Left forelimb (tissue), 1 donor: ENCODE measurements at regions not wholly inside any gene's neighbourhood (a gene's known extent, or its start where the extent isn't known, plus 50 kb on each side); places are given as distances from the start of the nearest gene placed in this dataset.

ENCODE experiments used
- DNase-seq: peaks from one replicate; pipeline ENCODE4 v3.0.0-alpha.2; 2018; ENCODE audit warnings: low spot score

GRCh38 chr16:51592001-51592501, 441.0 kb upstream of the SALL1 start:
- no peak for DNase-seq

GRCh38 chr16:51591480-51591879, 440.4 kb upstream of the SALL1 start:
- DNase-seq, result no peak

- DNase-seq, result no peak
Observed at GRCh38 chr16:51579652-51580360, 428.7 kb upstream of the SALL1 start.

- no peak for DNase-seq
Observed at GRCh38 chr16:51577621-51578303, 426.7 kb upstream of the SALL1 start.

GRCh38 chr16:51576498-51577195, 425.6 kb upstream of the SALL1 start:
- DNase-seq, result no peak

- DNase-seq, result no peak
Observed at GRCh38 chr16:51573191-51573590, 422.1 kb upstream of the SALL1 start.

- no peak for DNase-seq
Observed at GRCh38 chr16:51569203-51569931, 418.3 kb upstream of the SALL1 start.

- DNase-seq, result no peak
Observed at GRCh38 chr16:51567911-51568310, 416.8 kb upstream of the SALL1 start.

- no peak for DNase-seq
Observed at GRCh38 chr16:51565184-51565583, 414.1 kb upstream of the SALL1 start.

- DNase-seq, result no peak
Observed at GRCh38 chr16:51562891-51563290, 411.8 kb upstream of the SALL1 start.

GRCh38 chr16:51559901-51560300, 408.8 kb upstream of the SALL1 start:
- no peak for DNase-seq

GRCh38 chr16:51557670-51558069, 406.6 kb upstream of the SALL1 start:
- DNase-seq, result no peak

GRCh38 chr16:51556694-51557340, 405.7 kb upstream of the SALL1 start:
- DNase-seq, result no peak

- no peak for DNase-seq
Observed at GRCh38 chr16:51553910-51554309, 402.8 kb upstream of the SALL1 start.

- DNase-seq, result no peak
Observed at GRCh38 chr16:51553314-51553713, 402.2 kb upstream of the SALL1 start.

GRCh38 chr16:51550800-51551347, 399.8 kb upstream of the SALL1 start:
- no peak for DNase-seq

GRCh38 chr16:51549836-51550235, 398.8 kb upstream of the SALL1 start:
- no peak for DNase-seq

- DNase-seq, result no peak
Observed at GRCh38 chr16:51545951-51546350, 394.9 kb upstream of the SALL1 start.

- no peak for DNase-seq
Observed at GRCh38 chr16:51544851-51545467, 393.9 kb upstream of the SALL1 start.

GRCh38 chr16:51543971-51544370, 392.9 kb upstream of the SALL1 start:
- DNase-seq, result no peak
